H9 (cell line): ENCODE measurements at regions not wholly inside any gene's neighbourhood (a gene's known extent, or its start where the extent isn't known, plus 50 kb on each side); places are given as distances from the start of the nearest gene placed in this dataset.

Experiments
- DNase-seq: peaks from one replicate; pipeline ENCODE4 v3.0.0-alpha.2; 2017
- H2AFZ ChIP-seq: one replicate; pipeline ENCODE4 v1.6.1; 2013; ENCODE audit warnings: mild to moderate bottlenecking, low read length, control low read depth, moderate library complexity
- H2AK5ac ChIP-seq: 2 replicates; pipeline ENCODE4 v1.6.1; 2013; ENCODE audit warnings: low read length, control low read depth, mixed read lengths; ENCODE audit not compliant: insufficient read length
- H2BK120ac ChIP-seq: one replicate; pipeline ENCODE4 v1.6.1; 2013; ENCODE audit warnings: low read depth, mild to moderate bottlenecking, low read length, control low read depth, inconsistent platforms; ENCODE audit not compliant: poor library complexity, severe bottlenecking
- H2BK12ac ChIP-seq: 2 replicates; pipeline ENCODE4 v1.6.1; 2013; ENCODE audit warnings: low read length, control low read depth, mixed read lengths, low read depth; ENCODE audit not compliant: insufficient read length
- H2BK15ac ChIP-seq: 2 replicates; pipeline ENCODE4 v1.6.1; 2013; ENCODE audit warnings: low read depth, low read length, control low read depth
- H2BK20ac ChIP-seq: one replicate; pipeline ENCODE4 v1.6.1; 2013; ENCODE audit warnings: low read depth, mild to moderate bottlenecking, low read length, control low read depth, inconsistent platforms; ENCODE audit not compliant: poor library complexity, severe bottlenecking
- H2BK5ac ChIP-seq: 2 replicates; pipeline ENCODE4 v1.6.1; 2013; ENCODE audit warnings: low read length, control low read depth, mixed read lengths; ENCODE audit not compliant: insufficient read length
- H3K14ac ChIP-seq: 2 replicates; pipeline ENCODE4 v1.6.1; 2013; ENCODE audit warnings: low read length, control low read depth; ENCODE audit not compliant: insufficient read depth
- H3K18ac ChIP-seq: 2 replicates; pipeline ENCODE4 v1.6.1; 2013; ENCODE audit warnings: low read depth, mild to moderate bottlenecking, mixed read lengths, low read length, control low read depth; ENCODE audit not compliant: insufficient read length
- H3K23ac ChIP-seq: 2 replicates; pipeline ENCODE4 v1.6.1; 2013; ENCODE audit warnings: low read length, control low read depth, mixed read lengths, low read depth; ENCODE audit not compliant: insufficient read length
- H3K23me2 ChIP-seq: 2 replicates; pipeline ENCODE4 v1.6.1; 2013; ENCODE audit warnings: low read depth, mild to moderate bottlenecking, mixed read lengths, low read length, control low read depth; ENCODE audit not compliant: insufficient read length, poor library complexity, severe bottlenecking
- H3K27ac ChIP-seq: 2 replicates; pipeline ENCODE4 v1.5.1; 2013; ENCODE audit warnings: low read length, control low read depth, mixed read lengths, low read depth; ENCODE audit not compliant: insufficient read length
- H3K27me3 ChIP-seq: 2 replicates; pipeline ENCODE4 v1.6.1; 2013; ENCODE audit warnings: low read length, control low read depth, inconsistent platforms; ENCODE audit not compliant: insufficient read depth
- H3K4ac ChIP-seq: 2 replicates; pipeline ENCODE4 v1.6.1; 2013; ENCODE audit warnings: low read depth, mild to moderate bottlenecking, control low read depth, inconsistent platforms, low read length, moderate library complexity
- H3K4me1 ChIP-seq: 2 replicates; pipeline ENCODE4 v1.6.1; 2013; ENCODE audit warnings: low read length, control low read depth, inconsistent platforms; ENCODE audit not compliant: insufficient read depth
- H3K4me2 ChIP-seq: 2 replicates; pipeline ENCODE4 v1.6.1; 2013; ENCODE audit warnings: low read length, control low read depth, mixed read lengths; ENCODE audit not compliant: insufficient read length, insufficient read depth
- H3K56ac ChIP-seq: 2 replicates; pipeline ENCODE4 v1.6.1; 2013; ENCODE audit warnings: low read depth, mild to moderate bottlenecking, mixed read lengths, low read length, control low read depth; ENCODE audit not compliant: insufficient read length
- H3K79me1 ChIP-seq: 2 replicates; pipeline ENCODE4 v1.6.1; 2013; ENCODE audit warnings: low read depth, mild to moderate bottlenecking, moderate library complexity, low read length, control low read depth, inconsistent platforms; ENCODE audit not compliant: insufficient read depth, poor library complexity, severe bottlenecking
- H3K79me2 ChIP-seq: 2 replicates; pipeline ENCODE4 v1.6.1; 2013; ENCODE audit warnings: low read length, control low read depth, inconsistent platforms; ENCODE audit not compliant: insufficient read depth
- H3K9ac ChIP-seq: 2 replicates; pipeline ENCODE4 v1.6.1; 2013; ENCODE audit warnings: low read length, control low read depth, mixed read lengths; ENCODE audit not compliant: insufficient read length; ENCODE audit errors: extremely low read depth
- H3K9me3 ChIP-seq: one replicate; pipeline ENCODE4 v1.6.1; 2013; ENCODE audit warnings: low read depth, low read length, inconsistent platforms; ENCODE audit not compliant: control insufficient read depth
- H3T11ph ChIP-seq: one replicate; pipeline ENCODE4 v1.6.1; 2013; ENCODE audit warnings: mild to moderate bottlenecking, low read length, control low read depth, inconsistent platforms
- H4K20me1 ChIP-seq: one replicate; pipeline ENCODE4 v1.6.1; 2013; ENCODE audit not compliant: control insufficient read depth, insufficient read length, insufficient read depth
- H4K5ac ChIP-seq: 2 replicates; pipeline ENCODE4 v1.6.1; 2013; ENCODE audit warnings: low read depth, mild to moderate bottlenecking, mixed read lengths, low read length, control low read depth; ENCODE audit not compliant: insufficient read length
- H4K8ac ChIP-seq: replicated peaks from 2 replicates; pipeline ENCODE4 v1.6.1; 2013; ENCODE audit warnings: low read length, control low read depth, mixed read lengths, low read depth; ENCODE audit not compliant: insufficient read length
- H4K91ac ChIP-seq: 2 replicates; pipeline ENCODE4 v1.6.1; 2013; ENCODE audit warnings: low read depth, mild to moderate bottlenecking, moderate library complexity, mixed read lengths, low read length, control low read depth; ENCODE audit not compliant: insufficient read length
- H3K27ac Mint-ChIP-seq, 3 experiments: 2 replicates in 2 of 3; 3 replicates in 1 of 3; pipeline ENCODE4 v1.8.0; 2020 to 2021; ENCODE audit warnings: mixed read lengths in 3 of 3, mild to moderate bottlenecking in 1 of 3, moderate library complexity in 1 of 3
- H3K27me3 Mint-ChIP-seq: 2 replicates; pipeline ENCODE4 v1.8.0; 2021; ENCODE audit warnings: low read depth, mild to moderate bottlenecking, moderate library complexity, mixed read lengths
- H3K36me3 Mint-ChIP-seq, 3 experiments: 2 replicates in 2 of 3; 3 replicates in 1 of 3; pipeline ENCODE4 v1.8.0; 2020 to 2021; ENCODE audit warnings: low read depth in 3 of 3, mixed read lengths in 3 of 3; ENCODE audit not compliant: insufficient read depth in 1 of 3
- H3K4me1 Mint-ChIP-seq, 2 experiments: 2 replicates each; pipeline ENCODE4 v1.8.0; 2020; ENCODE audit warnings: mixed read lengths in 2 of 2
- H3K4me3 Mint-ChIP-seq, 2 experiments: 2 replicates in 1 of 2; 3 replicates in 1 of 2; pipeline ENCODE4 v1.8.0; 2020 to 2021; ENCODE audit warnings: mild to moderate bottlenecking in 2 of 2, mixed read lengths in 2 of 2, moderate library complexity in 1 of 2
- H3K9me3 Mint-ChIP-seq, 2 experiments: 2 replicates in 1 of 2; 3 replicates in 1 of 2; pipeline ENCODE4 v1.8.0; 2020; ENCODE audit warnings: mild to moderate bottlenecking in 2 of 2, mixed read lengths in 2 of 2, moderate library complexity in 1 of 2
- CTCF ChIP-seq: fragments of 200-600 bp; sonication (generic); conservative IDR thresholded peaks from 3 replicates; pipeline ENCODE4 v1.8.0; 2021; ENCODE audit warnings: antibody characterized with exemption, mild to moderate bottlenecking
- WGBS: extraction: QIAGEN DNeasy Blood & Tissue Kit; methylation state at CpG from one replicate; pipeline ENCODE4 v1.1.7; 2013; ENCODE audit warnings: missing lambda C conversion rate, low lambda C conversion rate, mixed read lengths; ENCODE audit not compliant: insufficient read length; ENCODE audit errors: extremely low coverage; 5-methylcytosine and 5-hydroxymethylcytosine counted together

- H2BK20ac ChIP-seq: no peak overlapping the region
- peaks cover 2% of the 10 kb centered on the region; the same call in 1 of the 2 replicates for H3K27me3 ChIP-seq
- no peaks in the 10 kb centered on the region for H3K9me3 ChIP-seq
- no peak for DNase-seq
- no peak overlapping the region for H3K4me2 ChIP-seq
- peaks cover 16% of the 10 kb centered on the region for H3K4me1 ChIP-seq
- no peak overlapping the region for H3K14ac ChIP-seq
- no peak overlapping the region for H3T11ph ChIP-seq
- no peak overlapping the region for H3K18ac ChIP-seq
- H4K20me1 ChIP-seq: no peaks in the 10 kb centered on the region
- no peaks in the 10 kb centered on the region for H3K23me2 ChIP-seq
- Mint-ChIP-seq H3K36me3 (peaks cover 1 to 13% (median 6%) of the 10 kb centered on the region in 3 experiments), H3K9me3 (peaks cover 6 to 8% of the 10 kb centered on the region in 2 experiments), H3K4me1 (peaks cover 42 to 48% of the 10 kb centered on the region in 2 experiments), H3K27me3 (peaks cover 17% of the 10 kb centered on the region), H3K4me3 (no peak overlapping the region; a peak in 1 of 5 replicates), H3K27ac (no peak overlapping the region)
- H2AK5ac ChIP-seq: no peak overlapping the region
- H3K27ac ChIP-seq: no peak overlapping the region
- H2AFZ ChIP-seq: no peak overlapping the region
- H3K79me1 ChIP-seq: no peaks in the 10 kb centered on the region
- H3K9ac ChIP-seq: no peak overlapping the region
- no peak overlapping the region for H4K8ac ChIP-seq
- no peaks in the 10 kb centered on the region for H3K79me2 ChIP-seq
- WGBS: no CpG with 5 or more reads among the region's 29 CpGs
- H2BK120ac ChIP-seq: no peak overlapping the region
- H2BK15ac ChIP-seq: no peak overlapping the region
- H2BK5ac ChIP-seq: no peak overlapping the region
- H3K4ac ChIP-seq: no peak overlapping the region
- H4K91ac ChIP-seq: no peak overlapping the region
- no peak for TF ChIP-seq CTCF
- no peak overlapping the region for H3K23ac ChIP-seq
- no peak overlapping the region for H4K5ac ChIP-seq
- H3K56ac ChIP-seq: no peak overlapping the region
- no peak overlapping the region for H2BK12ac ChIP-seq
Observed at GRCh38 chr6:4482461-4482860, 293.7 kb upstream of the CDYL start.
